ENCODE measurements at regions not wholly inside any gene's neighbourhood (a gene's known extent, or its start where the extent isn't known, plus 50 kb on each side); places are given as distances from the start of the nearest gene placed in this dataset.

GRCh38 chr11:95429376-95429907, 198.4 kb upstream of the SESN3 start:
- TF ChIP-seq, protein P1, sequence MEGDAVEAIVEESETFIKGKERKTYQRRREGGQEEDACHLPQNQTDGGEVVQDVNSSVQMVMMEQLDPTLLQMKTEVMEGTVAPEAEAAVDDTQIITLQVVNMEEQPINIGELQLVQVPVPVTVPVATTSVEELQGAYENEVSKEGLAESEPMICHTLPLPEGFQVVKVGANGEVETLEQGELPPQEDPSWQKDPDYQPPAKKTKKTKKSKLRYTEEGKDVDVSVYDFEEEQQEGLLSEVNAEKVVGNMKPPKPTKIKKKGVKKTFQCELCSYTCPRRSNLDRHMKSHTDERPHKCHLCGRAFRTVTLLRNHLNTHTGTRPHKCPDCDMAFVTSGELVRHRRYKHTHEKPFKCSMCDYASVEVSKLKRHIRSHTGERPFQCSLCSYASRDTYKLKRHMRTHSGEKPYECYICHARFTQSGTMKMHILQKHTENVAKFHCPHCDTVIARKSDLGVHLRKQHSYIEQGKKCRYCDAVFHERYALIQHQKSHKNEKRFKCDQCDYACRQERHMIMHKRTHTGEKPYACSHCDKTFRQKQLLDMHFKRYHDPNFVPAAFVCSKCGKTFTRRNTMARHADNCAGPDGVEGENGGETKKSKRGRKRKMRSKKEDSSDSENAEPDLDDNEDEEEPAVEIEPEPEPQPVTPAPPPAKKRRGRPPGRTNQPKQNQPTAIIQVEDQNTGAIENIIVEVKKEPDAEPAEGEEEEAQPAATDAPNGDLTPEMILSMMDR (IDR thresholded peaks at IDR 0.05; ENCODE audit: low read depth, low read length, missing control alignments) = no peak
- no peak for DNase-seq (ENCODE audit: low read depth)
- H3K4me3 ChIP-seq (ENCODE audit: low read depth, low read length) = no peak overlapping the region
- in situ Hi-C loops (cut with HindIII; ENCODE audit: low sequenced_read_pairs) = no loop called here

DNA sequence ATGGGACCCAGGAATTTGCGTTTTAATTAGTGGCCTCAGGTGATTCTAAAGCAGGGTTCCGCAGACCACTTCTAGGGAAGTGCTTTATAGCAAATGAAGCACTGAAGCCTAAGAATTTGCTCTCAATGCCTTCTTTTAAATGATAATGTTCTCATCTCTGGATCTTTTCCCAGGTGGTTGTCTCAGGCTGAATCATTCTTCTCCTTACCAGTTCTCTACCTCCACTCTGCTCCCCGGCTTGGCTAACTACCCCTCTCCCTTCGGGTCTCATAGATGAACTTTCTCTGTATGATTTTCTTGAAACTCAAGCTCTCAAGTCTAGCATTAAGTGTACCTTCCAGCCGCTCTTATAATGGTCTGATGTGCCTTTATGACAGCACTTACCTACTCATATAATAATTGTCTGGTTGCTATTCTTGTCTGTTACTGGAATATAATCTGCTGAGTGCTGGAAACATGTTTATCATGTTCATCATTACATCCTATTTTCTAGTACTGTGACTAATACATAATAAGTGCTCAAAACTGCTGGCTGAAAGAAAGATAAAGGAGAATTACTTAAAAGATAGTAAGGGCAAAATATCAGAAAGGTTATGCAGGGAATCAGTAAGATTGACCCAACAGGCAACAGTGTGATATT, 195.9 kb upstream of the SESN3 start:
- TF ChIP-seq, protein P1 (IDR thresholded peaks at IDR 0.05; ENCODE audit: low read depth, low read length, missing control alignments) = no peak
- H3K4me3 ChIP-seq (ENCODE audit: low read depth, low read length) = no peak overlapping the region
- no peak for DNase-seq (ENCODE audit: low read depth)
- in situ Hi-C loops (cut with HindIII; ENCODE audit: low sequenced_read_pairs) = no loop called here

DNA sequence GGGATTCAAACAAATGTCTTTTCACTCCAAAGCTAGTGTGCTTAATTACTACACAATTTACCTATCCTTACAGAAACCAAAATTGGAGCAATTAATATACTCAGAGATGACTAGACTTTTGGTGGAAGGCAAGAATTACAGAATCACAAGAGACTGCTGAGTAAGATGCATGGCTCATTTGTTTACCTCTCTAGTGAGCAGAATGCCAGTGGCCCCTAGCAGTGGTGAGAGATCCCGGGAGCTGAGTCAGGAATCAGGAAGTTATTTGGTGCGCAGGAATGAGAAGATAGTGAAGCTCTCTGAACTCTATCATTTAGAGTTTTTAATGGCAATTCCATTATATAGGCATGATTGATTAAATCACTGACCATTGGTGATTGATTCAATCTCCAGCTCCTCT, 188.9 kb upstream of the SESN3 start:
- TF ChIP-seq, protein P1 (IDR thresholded peaks at IDR 0.05; ENCODE audit: low read depth, low read length, missing control alignments) = no peak
- peak; percentile 26 for DNase-seq (ENCODE audit: low read depth)
- H3K4me3 ChIP-seq (ENCODE audit: low read depth, low read length) = no peak overlapping the region
- in situ Hi-C loops (cut with HindIII; ENCODE audit: low sequenced_read_pairs) = no loop called here

- no peak for DNase-seq (ENCODE audit: low read depth)
- in situ Hi-C loops (cut with HindIII; ENCODE audit: low sequenced_read_pairs) = no loop called here
- no peak overlapping the region for H3K4me3 ChIP-seq (ENCODE audit: low read depth, low read length)
- TF ChIP-seq, protein P1 (IDR thresholded peaks at IDR 0.05; ENCODE audit: low read depth, low read length, missing control alignments) = no peak
Observed at GRCh38 chr11:95418916-95419315, 187.9 kb upstream of the SESN3 start.

DNA sequence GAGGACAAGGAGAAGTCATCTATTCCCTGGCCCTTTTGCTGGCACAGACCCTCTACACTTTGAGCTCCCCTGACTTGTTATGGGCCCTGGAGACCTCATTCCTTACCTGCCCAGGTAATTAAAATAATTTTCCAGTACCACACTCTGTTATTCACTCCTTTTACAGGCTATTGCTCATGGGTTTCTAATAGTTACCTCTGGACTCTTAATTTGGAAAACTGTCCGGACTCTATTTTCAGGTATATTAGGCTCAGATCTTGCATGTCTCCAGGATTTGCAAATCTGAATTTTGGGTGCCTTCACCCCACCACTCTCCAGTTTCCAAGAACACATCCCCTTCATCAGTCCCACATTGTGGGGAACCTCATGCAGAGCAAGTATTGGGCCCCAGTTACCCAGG, 186.8 kb upstream of the SESN3 start:
- no peak overlapping the region for H3K4me3 ChIP-seq (ENCODE audit: low read depth, low read length)
- DNase-seq (ENCODE audit: low read depth) = no peak
- in situ Hi-C loops (cut with HindIII; ENCODE audit: low sequenced_read_pairs) = no loop called here
- TF ChIP-seq, protein P1 (IDR thresholded peaks at IDR 0.05; ENCODE audit: low read depth, low read length, missing control alignments) = no peak

DNA sequence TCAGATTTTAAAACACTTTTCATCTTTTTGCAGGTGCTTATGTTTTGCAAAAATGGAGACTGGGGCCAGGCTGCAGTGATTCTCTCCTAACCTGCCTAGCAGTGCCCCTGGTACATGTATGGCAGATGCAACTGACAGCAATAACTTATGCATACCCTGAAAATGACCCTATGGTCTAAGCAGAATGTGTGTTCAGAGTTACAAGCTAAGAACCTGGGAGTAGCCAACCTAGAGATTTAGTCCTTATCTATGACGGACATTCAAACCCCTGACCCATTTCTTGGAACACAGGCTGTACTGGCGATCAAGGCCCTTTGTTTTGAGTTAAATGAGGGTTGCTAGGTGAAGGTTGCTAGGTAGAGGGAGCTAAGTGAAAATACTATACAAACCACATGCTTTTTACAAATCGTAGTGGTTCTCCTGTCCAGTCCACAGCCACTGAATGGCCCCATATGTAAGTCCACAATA, 184.9 kb upstream of the SESN3 start:
- in situ Hi-C loops (cut with HindIII; ENCODE audit: low sequenced_read_pairs) = no loop called here
- DNase-seq (ENCODE audit: low read depth) = no peak
- H3K4me3 ChIP-seq (ENCODE audit: low read depth, low read length) = no peak overlapping the region
- TF ChIP-seq, protein P1 (IDR thresholded peaks at IDR 0.05; ENCODE audit: low read depth, low read length, missing control alignments) = no peak
